22Rv1 (cell line): ENCODE measurements at regions not wholly inside any gene's neighbourhood (a gene's known extent, or its start where the extent isn't known, plus 50 kb on each side); places are given as distances from the start of the nearest gene placed in this dataset.

Source experiments
- ZFX ChIP-seq: fragments of 450-650 bp; IDR thresholded peaks from 2 replicates; pipeline ENCODE4 v1.6.1; 2017; ENCODE audit warnings: antibody characterized with exemption, borderline replicate concordance
- TF ChIP-seq, protein P1 (sequence below): fragments of 450-650 bp; IDR thresholded peaks from 2 replicates; pipeline ENCODE4 v1.5.1; 2017; ENCODE audit warnings: mild to moderate bottlenecking

DNA sequence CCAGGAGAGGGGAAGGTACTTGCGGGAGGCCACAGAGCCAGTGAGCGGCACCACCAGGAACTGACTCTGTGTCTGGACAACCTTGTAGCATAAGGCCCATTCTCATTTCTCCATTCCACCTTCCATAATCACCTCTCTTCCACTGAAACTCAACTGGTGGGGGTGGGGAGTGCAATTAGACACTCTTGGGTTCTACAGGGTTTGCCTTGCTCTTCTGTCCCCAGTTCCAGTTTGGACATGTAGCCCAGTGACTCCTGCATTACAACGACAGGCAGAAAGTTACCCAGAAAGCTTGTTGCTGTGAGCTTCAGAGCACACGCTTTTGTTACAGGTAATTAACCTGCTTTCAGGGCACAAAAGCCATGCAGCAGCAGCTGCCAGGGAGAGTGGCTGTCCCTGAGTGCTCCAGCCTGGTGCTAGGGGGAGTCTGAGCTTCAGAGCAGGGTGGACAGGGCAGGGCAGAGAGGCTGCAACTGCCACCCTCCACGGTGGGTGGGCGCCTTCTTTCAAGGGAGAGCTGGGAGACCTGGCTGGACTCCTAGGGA lies 65.2 kb downstream of the COPS8 start:
- TF ChIP-seq, protein P1, sequence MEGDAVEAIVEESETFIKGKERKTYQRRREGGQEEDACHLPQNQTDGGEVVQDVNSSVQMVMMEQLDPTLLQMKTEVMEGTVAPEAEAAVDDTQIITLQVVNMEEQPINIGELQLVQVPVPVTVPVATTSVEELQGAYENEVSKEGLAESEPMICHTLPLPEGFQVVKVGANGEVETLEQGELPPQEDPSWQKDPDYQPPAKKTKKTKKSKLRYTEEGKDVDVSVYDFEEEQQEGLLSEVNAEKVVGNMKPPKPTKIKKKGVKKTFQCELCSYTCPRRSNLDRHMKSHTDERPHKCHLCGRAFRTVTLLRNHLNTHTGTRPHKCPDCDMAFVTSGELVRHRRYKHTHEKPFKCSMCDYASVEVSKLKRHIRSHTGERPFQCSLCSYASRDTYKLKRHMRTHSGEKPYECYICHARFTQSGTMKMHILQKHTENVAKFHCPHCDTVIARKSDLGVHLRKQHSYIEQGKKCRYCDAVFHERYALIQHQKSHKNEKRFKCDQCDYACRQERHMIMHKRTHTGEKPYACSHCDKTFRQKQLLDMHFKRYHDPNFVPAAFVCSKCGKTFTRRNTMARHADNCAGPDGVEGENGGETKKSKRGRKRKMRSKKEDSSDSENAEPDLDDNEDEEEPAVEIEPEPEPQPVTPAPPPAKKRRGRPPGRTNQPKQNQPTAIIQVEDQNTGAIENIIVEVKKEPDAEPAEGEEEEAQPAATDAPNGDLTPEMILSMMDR, result no peak
- TF ChIP-seq ZFX, result no peak
